ENCODE measurements at regions not wholly inside any gene's neighbourhood (a gene's known extent, or its start where the extent isn't known, plus 50 kb on each side); places are given as distances from the start of the nearest gene placed in this dataset.

GRCh38 chr9:100714372-100715099 is 136.7 kb downstream of the CAVIN4 start:
- peak; percentile 53 for ATAC-seq
- intact Hi-C loops (cut with DNase I, micrococcal nuclease) = loop anchor here in 1 of 2 experiments (1.0 to 10.0 kb wide), 4 partner anchors 403 to 816 kb away; no protein-coding TSS in a partner anchor

GRCh38 chr9:100715100-100715380 is 137.2 kb downstream of the CAVIN4 start:
- peaks cover 5% of the 10 kb centered on the region for H3K27me3 Mint-ChIP-seq
- H3K9me3 Mint-ChIP-seq (ENCODE audit: low read depth) = no peaks in the 10 kb centered on the region
- no peak for ATAC-seq
- no peak overlapping the region for H3K27ac Mint-ChIP-seq
- no peak for DNase-seq
- intact Hi-C loops (cut with DNase I, micrococcal nuclease) = loop anchor here in 1 of 2 experiments (2.0 to 10.0 kb wide), 2 partner anchors 520 to 816 kb away; no protein-coding TSS in a partner anchor
- H3K36me3 Mint-ChIP-seq (ENCODE audit: low read depth) = no peaks in the 10 kb centered on the region
- H3K4me1 Mint-ChIP-seq = no peaks in the 10 kb centered on the region
- H3K4me3 Mint-ChIP-seq = no peak overlapping the region
- CTCF ChIA-PET = interaction anchor here (0.5 to 2.5 kb wide), 6 partner anchors 12 to 596 kb away, joined by 3 to 17 read pairs (median 3); no protein-coding TSS in a partner anchor
- POLR2A ChIA-PET = interaction anchor here (0.6 kb wide), 1 partner anchor 9 kb away, joined by 4 read pairs; no protein-coding TSS in a partner anchor

More at GRCh38 chr9:100714372-100715099, 136.7 kb downstream of the CAVIN4 start:
- H3K4me3 Mint-ChIP-seq = no peak overlapping the region
- CTCF ChIA-PET = interaction anchor here (0.6 to 2.5 kb wide), 7 partner anchors 13 to 597 kb away, joined by 3 to 17 read pairs (median 3); no protein-coding TSS in a partner anchor
- H3K9me3 Mint-ChIP-seq (ENCODE audit: low read depth) = no peaks in the 10 kb centered on the region
- no peaks in the 10 kb centered on the region for H3K4me1 Mint-ChIP-seq
- H3K27me3 Mint-ChIP-seq = peaks cover 5% of the 10 kb centered on the region
- DNase-seq = peak; percentile 77
- H3K36me3 Mint-ChIP-seq (ENCODE audit: low read depth) = no peaks in the 10 kb centered on the region
- POLR2A ChIA-PET = no interaction called here
- H3K27ac Mint-ChIP-seq = no peak overlapping the region

GRCh38 chr9:100718717-100719116 is 140.8 kb downstream of the CAVIN4 start:
- Mint-ChIP-seq H3K4me1 (no peaks in the 10 kb centered on the region), H3K4me3 (no peak overlapping the region), H3K9me3 (ENCODE audit: low read depth) (no peaks in the 10 kb centered on the region), H3K36me3 (ENCODE audit: low read depth) (no peaks in the 10 kb centered on the region), H3K27ac (no peak overlapping the region), H3K27me3 (peaks cover 6% of the 10 kb centered on the region)
- ChIA-PET POLR2A (no interaction called here), CTCF (interaction anchor here (1.4 kb wide), 1 partner anchor 593 kb away, joined by 6 read pairs; no protein-coding TSS in a partner anchor)
- intact Hi-C loops (cut with DNase I, micrococcal nuclease) = loop anchor here in 1 of 2 experiments (10.0 kb wide), 1 partner anchor 516 kb away; no protein-coding TSS in a partner anchor
- DNase-seq (no peak), ATAC-seq (no peak)

- no peak overlapping the region for H3K4me3 Mint-ChIP-seq
- no peak overlapping the region for H3K27ac Mint-ChIP-seq
- ATAC-seq = no peak
- no peak for DNase-seq
- no peaks in the 10 kb centered on the region for H3K9me3 Mint-ChIP-seq (ENCODE audit: low read depth)
- no peaks in the 10 kb centered on the region for H3K4me1 Mint-ChIP-seq
- no peaks in the 10 kb centered on the region for H3K36me3 Mint-ChIP-seq (ENCODE audit: low read depth)
- CTCF ChIA-PET = no interaction called here
- peaks cover 6% of the 10 kb centered on the region for H3K27me3 Mint-ChIP-seq
- intact Hi-C loops (cut with DNase I, micrococcal nuclease) = no loop called here
- POLR2A ChIA-PET = interaction anchor here (0.7 kb wide), 1 partner anchor 37 kb away, joined by 3 read pairs; no protein-coding TSS in a partner anchor
Measured at GRCh38 chr9:100720922-100721321, 143.0 kb downstream of the CAVIN4 start.

GRCh38 chr9:100724886-100725285 is 147.0 kb downstream of the CAVIN4 start:
- ATAC-seq = no peak
- Mint-ChIP-seq H3K4me3 (no peak overlapping the region), H3K27me3 (peaks cover 6% of the 10 kb centered on the region), H3K27ac (no peak overlapping the region), H3K9me3 (ENCODE audit: low read depth) (no peaks in the 10 kb centered on the region), H3K36me3 (ENCODE audit: low read depth) (no peaks in the 10 kb centered on the region), H3K4me1 (no peaks in the 10 kb centered on the region)
- no peak for DNase-seq
- ChIA-PET POLR2A (no interaction called here), CTCF (no interaction called here)
- intact Hi-C loops (cut with DNase I, micrococcal nuclease) = no loop called here

- DNase-seq = no peak
- ChIA-PET POLR2A (no interaction called here), CTCF (no interaction called here)
- Mint-ChIP-seq H3K36me3 (ENCODE audit: low read depth) (no peaks in the 10 kb centered on the region), H3K27ac (no peak overlapping the region), H3K27me3 (peaks cover 6% of the 10 kb centered on the region), H3K9me3 (ENCODE audit: low read depth) (no peaks in the 10 kb centered on the region), H3K4me1 (no peaks in the 10 kb centered on the region), H3K4me3 (no peak overlapping the region)
- intact Hi-C loops (cut with DNase I, micrococcal nuclease) = no loop called here
- ATAC-seq = no peak
Measured at GRCh38 chr9:100725371-100725770, 147.5 kb downstream of the CAVIN4 start.

- ChIA-PET CTCF (interaction anchor here (0.6 kb wide), 1 partner anchor 20 kb away, joined by 3 read pairs; no protein-coding TSS in a partner anchor), POLR2A (no interaction called here)
- no peak for DNase-seq
- no peak for ATAC-seq
- H3K4me3 Mint-ChIP-seq = no peak overlapping the region
- H3K36me3 Mint-ChIP-seq (ENCODE audit: low read depth) = no peaks in the 10 kb centered on the region
- H3K9me3 Mint-ChIP-seq (ENCODE audit: low read depth) = peaks cover 3% of the 10 kb centered on the region
- H3K27me3 Mint-ChIP-seq = peaks cover 5% of the 10 kb centered on the region
- no peaks in the 10 kb centered on the region for H3K4me1 Mint-ChIP-seq
- no peak overlapping the region for H3K27ac Mint-ChIP-seq
- intact Hi-C loops (cut with DNase I, micrococcal nuclease) = no loop called here
Measured at GRCh38 chr9:100729336-100729895, 151.5 kb downstream of the CAVIN4 start.

- Mint-ChIP-seq H3K4me3 (no peak overlapping the region), H3K27ac (no peak overlapping the region), H3K4me1 (no peaks in the 10 kb centered on the region), H3K36me3 (ENCODE audit: low read depth) (no peaks in the 10 kb centered on the region), H3K27me3 (peaks cover 2% of the 10 kb centered on the region), H3K9me3 (ENCODE audit: low read depth) (peaks cover 3% of the 10 kb centered on the region)
- no peak for DNase-seq
- ChIA-PET CTCF (no interaction called here), POLR2A (no interaction called here)
- ATAC-seq = no peak
- intact Hi-C loops (cut with DNase I, micrococcal nuclease) = no loop called here
Measured at GRCh38 chr9:100730086-100730485, 152.2 kb downstream of the CAVIN4 start.

GRCh38 chr9:100731038-100731556 is 153.2 kb downstream of the CAVIN4 start:
- intact Hi-C loops (cut with DNase I, micrococcal nuclease) = no loop called here
- no peaks in the 10 kb centered on the region for H3K36me3 Mint-ChIP-seq (ENCODE audit: low read depth)
- DNase-seq = no peak
- no peak overlapping the region for H3K27ac Mint-ChIP-seq
- peaks cover 3% of the 10 kb centered on the region for H3K9me3 Mint-ChIP-seq (ENCODE audit: low read depth)
- CTCF ChIA-PET = no interaction called here
- peaks cover 2% of the 10 kb centered on the region for H3K27me3 Mint-ChIP-seq
- ATAC-seq = no peak
- H3K4me3 Mint-ChIP-seq = no peak overlapping the region
- POLR2A ChIA-PET = no interaction called here
- no peaks in the 10 kb centered on the region for H3K4me1 Mint-ChIP-seq

- DNase-seq = no peak
- Mint-ChIP-seq H3K9me3 (ENCODE audit: low read depth) (peaks cover 4% of the 10 kb centered on the region), H3K27ac (no peak overlapping the region), H3K4me3 (no peak overlapping the region), H3K36me3 (ENCODE audit: low read depth) (no peaks in the 10 kb centered on the region), H3K27me3 (peaks cover 2% of the 10 kb centered on the region), H3K4me1 (no peaks in the 10 kb centered on the region)
- POLR2A ChIA-PET = no interaction called here
- CTCF ChIA-PET = no interaction called here
- intact Hi-C loops (cut with DNase I, micrococcal nuclease) = no loop called here
- ATAC-seq = no peak
Measured at GRCh38 chr9:100731557-100731956, 153.7 kb downstream of the CAVIN4 start.

- ATAC-seq (no peak), DNase-seq (no peak)
- Mint-ChIP-seq H3K27me3 (no peaks in the 10 kb centered on the region), H3K4me1 (no peaks in the 10 kb centered on the region), H3K9me3 (ENCODE audit: low read depth) (peaks cover 7% of the 10 kb centered on the region), H3K4me3 (no peak overlapping the region), H3K27ac (no peak overlapping the region), H3K36me3 (ENCODE audit: low read depth) (no peaks in the 10 kb centered on the region)
- ChIA-PET POLR2A (no interaction called here), CTCF (no interaction called here)
- intact Hi-C loops (cut with DNase I, micrococcal nuclease) = no loop called here
Measured at GRCh38 chr9:100739208-100739607, 161.3 kb downstream of the CAVIN4 start.

GRCh38 chr9:100739666-100740065 is 161.8 kb downstream of the CAVIN4 start:
- no peaks in the 10 kb centered on the region for H3K4me1 Mint-ChIP-seq
- POLR2A ChIA-PET = no interaction called here
- ATAC-seq = no peak
- H3K27me3 Mint-ChIP-seq = no peaks in the 10 kb centered on the region
- intact Hi-C loops (cut with DNase I, micrococcal nuclease) = no loop called here
- H3K9me3 Mint-ChIP-seq (ENCODE audit: low read depth) = peaks cover 9% of the 10 kb centered on the region
- H3K4me3 Mint-ChIP-seq = no peak overlapping the region
- no peak overlapping the region for H3K27ac Mint-ChIP-seq
- no peaks in the 10 kb centered on the region for H3K36me3 Mint-ChIP-seq (ENCODE audit: low read depth)
- CTCF ChIA-PET = no interaction called here
- DNase-seq = no peak

All from activated CD4-positive, alpha-beta T cell treated with anti-CD3 and anti-CD28 coated beads for 36 hours (primary cell).